ENCODE measurements at regions not wholly inside any gene's neighbourhood (a gene's known extent, or its start where the extent isn't known, plus 50 kb on each side); places are given as distances from the start of the nearest gene placed in this dataset.
"Not testable (repeated sequence)": the region's sequence is repeated elsewhere in the genome, so short reads cannot be mapped to it uniquely, and the experiment has no call there.

DNA sequence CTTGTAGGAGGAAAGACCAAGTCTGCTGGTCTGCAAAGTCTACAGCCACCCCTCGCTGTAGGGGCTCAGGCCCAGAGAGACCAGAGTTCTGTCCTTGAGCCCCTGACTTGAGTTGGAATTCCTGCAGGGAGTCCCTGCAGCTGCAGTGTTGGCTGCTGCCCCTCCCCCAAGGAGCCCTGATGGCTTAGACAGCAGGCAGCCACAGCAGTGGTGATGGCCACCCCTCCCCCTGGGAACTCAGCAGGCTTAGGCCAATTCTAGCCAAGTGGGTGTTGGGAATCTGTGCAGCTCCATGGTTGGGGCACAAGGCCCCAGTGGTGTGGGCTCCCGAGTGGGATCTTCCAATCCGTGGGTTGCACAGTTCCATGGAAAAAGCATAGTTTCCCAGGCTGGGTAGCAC is 345.4 kb downstream of the CD109 start:
- no peak overlapping the region for H3K4me2 ChIP-seq (ENCODE audit: insufficient read depth, low read length)
- H3K4me1 ChIP-seq (ENCODE audit: insufficient read depth, low read length), result peaks cover 6% of the 10 kb centered on the region
- TF ChIP-seq, protein P1, sequence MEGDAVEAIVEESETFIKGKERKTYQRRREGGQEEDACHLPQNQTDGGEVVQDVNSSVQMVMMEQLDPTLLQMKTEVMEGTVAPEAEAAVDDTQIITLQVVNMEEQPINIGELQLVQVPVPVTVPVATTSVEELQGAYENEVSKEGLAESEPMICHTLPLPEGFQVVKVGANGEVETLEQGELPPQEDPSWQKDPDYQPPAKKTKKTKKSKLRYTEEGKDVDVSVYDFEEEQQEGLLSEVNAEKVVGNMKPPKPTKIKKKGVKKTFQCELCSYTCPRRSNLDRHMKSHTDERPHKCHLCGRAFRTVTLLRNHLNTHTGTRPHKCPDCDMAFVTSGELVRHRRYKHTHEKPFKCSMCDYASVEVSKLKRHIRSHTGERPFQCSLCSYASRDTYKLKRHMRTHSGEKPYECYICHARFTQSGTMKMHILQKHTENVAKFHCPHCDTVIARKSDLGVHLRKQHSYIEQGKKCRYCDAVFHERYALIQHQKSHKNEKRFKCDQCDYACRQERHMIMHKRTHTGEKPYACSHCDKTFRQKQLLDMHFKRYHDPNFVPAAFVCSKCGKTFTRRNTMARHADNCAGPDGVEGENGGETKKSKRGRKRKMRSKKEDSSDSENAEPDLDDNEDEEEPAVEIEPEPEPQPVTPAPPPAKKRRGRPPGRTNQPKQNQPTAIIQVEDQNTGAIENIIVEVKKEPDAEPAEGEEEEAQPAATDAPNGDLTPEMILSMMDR (IDR thresholded peaks at IDR 0.05; ENCODE audit: extremely low read depth, low read depth, low read length), result no peak
- no peak overlapping the region for H3K4me3 ChIP-seq (ENCODE audit: insufficient read depth, low read length)
- no peaks in the 10 kb centered on the region for H3K79me2 ChIP-seq (ENCODE audit: insufficient read depth, low read length)
- no peaks in the 10 kb centered on the region for H3K27me3 ChIP-seq (ENCODE audit: insufficient read depth, low read length)
- H2AFZ ChIP-seq (ENCODE audit: low read length), result no peak overlapping the region
- no peak overlapping the region for H3K27ac ChIP-seq (ENCODE audit: low read depth, low read length)
- H4K20me1 ChIP-seq (ENCODE audit: insufficient read depth, low read length), result no peaks in the 10 kb centered on the region
- H3K36me3 ChIP-seq (ENCODE audit: insufficient read depth, low read length), result no peaks in the 10 kb centered on the region
- no peak for DNase-seq (ENCODE audit: insufficient read length, low spot score, missing footprints)
- no peaks in the 10 kb centered on the region for H3K9me3 ChIP-seq (ENCODE audit: low read depth, low read length)

GRCh38 chr6:74018825-74019224 is 322.8 kb downstream of the CD109 start:
- Histone ChIP-seq H3K4me1 (ENCODE audit: insufficient read depth, low read length) (no peaks in the 10 kb centered on the region), H4K20me1 (ENCODE audit: insufficient read depth, low read length) (no peaks in the 10 kb centered on the region), H3K4me3 (ENCODE audit: insufficient read depth, low read length) (no peak overlapping the region), H3K36me3 (ENCODE audit: insufficient read depth, low read length) (no peaks in the 10 kb centered on the region), H3K27me3 (ENCODE audit: insufficient read depth, low read length) (no peaks in the 10 kb centered on the region), H3K79me2 (ENCODE audit: insufficient read depth, low read length) (no peaks in the 10 kb centered on the region), H3K4me2 (ENCODE audit: insufficient read depth, low read length) (no peak overlapping the region), H2AFZ (ENCODE audit: low read length) (no peak overlapping the region), H3K9me3 (ENCODE audit: low read depth, low read length) (no peaks in the 10 kb centered on the region), H3K27ac (ENCODE audit: low read depth, low read length) (no peak overlapping the region)
- DNase-seq (ENCODE audit: insufficient read length, low spot score, missing footprints), result no peak
- TF ChIP-seq, protein P1 (IDR thresholded peaks at IDR 0.05; ENCODE audit: extremely low read depth, low read depth, low read length), result no peak

- TF ChIP-seq, protein P1 (IDR thresholded peaks at IDR 0.05; ENCODE audit: extremely low read depth, low read depth, low read length), result no peak
- H3K4me1 ChIP-seq (ENCODE audit: insufficient read depth, low read length), result no peaks in the 10 kb centered on the region
- H3K27me3 ChIP-seq (ENCODE audit: insufficient read depth, low read length), result no peaks in the 10 kb centered on the region
- H3K27ac ChIP-seq (ENCODE audit: low read depth, low read length), result no peak overlapping the region
- H3K9me3 ChIP-seq (ENCODE audit: low read depth, low read length), result no peaks in the 10 kb centered on the region
- H3K4me2 ChIP-seq (ENCODE audit: insufficient read depth, low read length), result no peak overlapping the region
- no peak for DNase-seq (ENCODE audit: insufficient read length, low spot score, missing footprints)
- no peak overlapping the region for H3K4me3 ChIP-seq (ENCODE audit: insufficient read depth, low read length)
- H4K20me1 ChIP-seq (ENCODE audit: insufficient read depth, low read length), result no peaks in the 10 kb centered on the region
- H2AFZ ChIP-seq (ENCODE audit: low read length), result no peak overlapping the region
- H3K79me2 ChIP-seq (ENCODE audit: insufficient read depth, low read length), result no peaks in the 10 kb centered on the region
- H3K36me3 ChIP-seq (ENCODE audit: insufficient read depth, low read length), result no peaks in the 10 kb centered on the region
Measured at GRCh38 chr6:74015427-74015826, 319.4 kb downstream of the CD109 start.

DNA sequence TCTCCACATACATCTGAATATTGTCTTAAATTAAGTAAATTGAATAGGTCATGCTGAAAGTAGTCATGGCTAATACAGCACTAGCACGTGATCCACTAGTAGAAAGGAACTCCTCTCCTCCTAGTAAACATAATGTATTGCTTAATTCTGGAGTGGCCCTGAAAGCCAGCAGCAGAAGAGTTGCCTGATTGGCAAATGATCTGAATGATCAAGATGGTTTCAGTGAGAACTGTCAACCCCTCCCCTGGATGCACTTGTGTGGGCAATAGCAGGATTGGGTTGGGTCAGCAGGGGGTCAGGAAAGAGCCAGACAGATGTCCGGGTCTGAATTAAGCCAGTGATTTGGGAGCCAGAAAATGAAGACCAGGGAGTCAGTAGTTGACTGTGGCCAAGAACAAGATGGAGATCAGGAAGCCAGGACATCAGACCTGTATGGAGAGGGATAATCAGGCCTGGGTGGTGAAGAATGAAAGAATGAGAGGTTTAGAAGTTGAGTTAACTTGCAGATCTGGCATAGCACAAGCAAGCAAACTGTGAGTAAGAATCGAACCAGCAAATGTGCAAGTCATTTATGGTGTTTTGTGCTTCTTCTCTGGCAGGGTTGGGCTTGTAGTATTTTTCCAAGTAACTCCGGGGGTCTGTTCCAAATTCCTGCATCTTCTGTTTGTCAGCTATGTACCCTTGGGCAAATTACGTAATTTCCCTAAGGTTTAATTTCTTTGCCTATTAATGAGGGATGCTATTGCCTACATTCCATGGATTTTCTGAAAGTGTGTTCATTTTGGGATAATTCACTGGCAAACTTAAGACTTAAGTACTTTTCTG is 304.9 kb downstream of the CD109 start:
- Histone ChIP-seq H3K79me2 (ENCODE audit: insufficient read depth, low read length) (no peaks in the 10 kb centered on the region), H3K27me3 (ENCODE audit: insufficient read depth, low read length) (no peaks in the 10 kb centered on the region), H3K4me3 (ENCODE audit: insufficient read depth, low read length) (no peak overlapping the region), H3K36me3 (ENCODE audit: insufficient read depth, low read length) (no peaks in the 10 kb centered on the region), H3K4me2 (ENCODE audit: insufficient read depth, low read length) (no peak overlapping the region), H2AFZ (ENCODE audit: low read length) (no peak overlapping the region), H3K4me1 (ENCODE audit: insufficient read depth, low read length) (no peaks in the 10 kb centered on the region), H3K27ac (ENCODE audit: low read depth, low read length) (no peak overlapping the region), H4K20me1 (ENCODE audit: insufficient read depth, low read length) (no peaks in the 10 kb centered on the region), H3K9me3 (ENCODE audit: low read depth, low read length) (no peaks in the 10 kb centered on the region)
- no peak for DNase-seq (ENCODE audit: insufficient read length, low spot score, missing footprints)
- TF ChIP-seq, protein P1 (IDR thresholded peaks at IDR 0.05; ENCODE audit: extremely low read depth, low read depth, low read length), result no peak

GRCh38 chr6:73990609-73991238 is 294.7 kb downstream of the CD109 start:
- H3K4me1 ChIP-seq (ENCODE audit: insufficient read depth, low read length); H3K36me3 ChIP-seq (ENCODE audit: insufficient read depth, low read length); DNase-seq (ENCODE audit: insufficient read length, low spot score, missing footprints); H3K79me2 ChIP-seq (ENCODE audit: insufficient read depth, low read length); H4K20me1 ChIP-seq (ENCODE audit: insufficient read depth, low read length); H3K9me3 ChIP-seq (ENCODE audit: low read depth, low read length); H3K4me2 ChIP-seq (ENCODE audit: insufficient read depth, low read length); H3K27ac ChIP-seq (ENCODE audit: low read depth, low read length); H3K4me3 ChIP-seq (ENCODE audit: insufficient read depth, low read length); H2AFZ ChIP-seq (ENCODE audit: low read length); H3K27me3 ChIP-seq (ENCODE audit: insufficient read depth, low read length): not testable (repeated sequence)

Measured in osteoblast (primary cell).